Caco-2 (cell line): ENCODE measurements at regions not wholly inside any gene's neighbourhood (a gene's known extent, or its start where the extent isn't known, plus 50 kb on each side); places are given as distances from the start of the nearest gene placed in this dataset.

Source experiments
- BruUV-seq: library from RNA; stranded (reverse); fragments of 400-500 nt; replicated peaks from 2 replicates; lab custom pipeline; 2021; lab: Mats Ljungman, UMichigan
- CTCF ChIA-PET: fragments of 300-600 bp; sonication (Branson Sonifier 250); formaldehyde crosslinking; loops from one replicate; lab custom pipeline; 2022; ENCODE audit warnings: antibody characterized with exemption; lab: Charles Lee
- POLR2A ChIA-PET: fragments of 300-600 bp; sonication (Branson Sonifier 250); formaldehyde crosslinking; loops from one replicate; lab custom pipeline; 2022; ENCODE audit warnings: antibody characterized with exemption; lab: Charles Lee
- DNase-seq, 2 experiments: peaks; one replicate each; pipeline versions ENCODE4 v3.0.0 to v3.0.0-alpha.2; 2020 to 2022
- H3K27me3 ChIP-seq: replicated peaks from 2 replicates; pipeline ENCODE4 v1.6.0; 2011; ENCODE audit warnings: low read length; ENCODE audit not compliant: control insufficient read depth, insufficient read depth
- H3K36me3 ChIP-seq: 2 replicates; pipeline ENCODE4 v1.5.1; 2011; ENCODE audit warnings: low read length; ENCODE audit not compliant: control insufficient read depth, insufficient read depth
- H3K4me1 ChIP-seq: fragments of 250-450 bp; sonication (Bioruptor Pico); 2 replicates; pipeline ENCODE4 v1.5.1; 2020; ENCODE audit warnings: mild to moderate bottlenecking
- H3K4me3 ChIP-seq: 2 replicates; pipeline ENCODE4 v1.5.1; 2011; ENCODE audit warnings: low read depth, mild to moderate bottlenecking, control low read depth, low read length
- H3K9me3 ChIP-seq: fragments of 250-450 bp; sonication (Bioruptor Pico); 2 replicates; pipeline ENCODE4 v1.5.1; 2020; ENCODE audit warnings: mild to moderate bottlenecking, moderate library complexity
- H3K27ac Mint-ChIP-seq: one replicate; pipeline ENCODE4 v1.8.0; 2022; ENCODE audit warnings: mixed read lengths; ENCODE audit not compliant: unreplicated experiment
- H3K27me3 Mint-ChIP-seq: one replicate; pipeline ENCODE4 v1.8.0; 2022; ENCODE audit warnings: mixed read lengths; ENCODE audit not compliant: insufficient read depth, unreplicated experiment
- H3K36me3 Mint-ChIP-seq: one replicate; pipeline ENCODE4 v1.8.0; 2022; ENCODE audit warnings: mild to moderate bottlenecking, mixed read lengths; ENCODE audit not compliant: insufficient read depth, unreplicated experiment
- H3K4me1 Mint-ChIP-seq: one replicate; pipeline ENCODE4 v1.8.0; 2022; ENCODE audit warnings: low read depth, mixed read lengths; ENCODE audit not compliant: unreplicated experiment
- H3K4me3 Mint-ChIP-seq: one replicate; pipeline ENCODE4 v1.8.0; 2022; ENCODE audit warnings: mild to moderate bottlenecking, moderate library complexity, mixed read lengths; ENCODE audit not compliant: unreplicated experiment
- H3K9me3 Mint-ChIP-seq: one replicate; pipeline ENCODE4 v1.8.0; 2022; ENCODE audit warnings: mixed read lengths; ENCODE audit not compliant: unreplicated experiment
- intact Hi-C: fragments of 100-400 bp; cut with micrococcal nuclease; formaldehyde crosslinking; loops from one replicate; pipeline ENCODE4 v1.10.0; 2022; ENCODE audit not compliant: unreplicated experiment
- TF ChIP-seq, protein P1 (sequence below), 2 experiments: fragments of 200-600 bp in 1 of 2; IDR thresholded peaks; 1 replicate in 1 of 2; 2 replicates in 1 of 2; pipeline versions ENCODE4 v1.5.1 to v1.8.0; 2011 to 2022; ENCODE audit warnings: antibody characterized with exemption in 1 of 2, control low read depth in 1 of 2, inconsistent platforms in 1 of 2, low read depth in 1 of 2, low read length in 1 of 2, mild to moderate bottlenecking in 1 of 2, moderate library complexity in 1 of 2; ENCODE audit not compliant: insufficient read depth in 1 of 2, severe bottlenecking in 1 of 2, unreplicated experiment in 1 of 2

DNA sequence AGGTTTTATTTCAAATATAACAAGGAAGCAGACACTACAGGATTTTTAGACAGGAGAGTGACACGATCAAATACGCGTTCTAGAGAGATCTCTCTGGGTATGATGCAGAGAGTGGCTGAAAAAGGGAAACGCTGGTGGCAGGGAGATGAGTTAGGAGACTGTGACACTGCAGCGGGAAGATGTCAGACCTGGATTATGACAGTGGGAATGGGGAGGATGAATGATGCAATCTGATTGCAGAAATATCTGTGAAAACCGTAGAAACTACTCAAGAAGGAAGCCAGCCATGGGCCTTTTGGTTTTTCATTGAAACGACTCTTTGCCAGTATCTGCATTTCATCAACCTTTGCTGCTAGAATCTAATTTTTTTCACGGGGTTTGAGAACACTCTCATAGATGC is 157.9 kb downstream of the FAM43A start:
- Histone ChIP-seq H3K4me1 (peaks cover 7% of the 10 kb centered on the region; the same call in 1 of the 2 replicates), H3K9me3 (peaks cover 5% of the 10 kb centered on the region; the same call in 1 of the 2 replicates), H3K36me3 (no peaks in the 10 kb centered on the region), H3K27me3 (no peaks in the 10 kb centered on the region), H3K4me3 (no peak overlapping the region)
- BruUV-seq: no TSS peak
- intact Hi-C loops: no loop called here
- ChIA-PET POLR2A (no interaction called here), CTCF (no interaction called here)
- Mint-ChIP-seq H3K4me3 (no peak overlapping the region), H3K9me3 (no peaks in the 10 kb centered on the region), H3K36me3 (no peaks in the 10 kb centered on the region), H3K27me3 (no peaks in the 10 kb centered on the region), H3K4me1 (peaks cover 8% of the 10 kb centered on the region), H3K27ac (no peak overlapping the region)
- DNase-seq: no peak
- TF ChIP-seq, protein P1, sequence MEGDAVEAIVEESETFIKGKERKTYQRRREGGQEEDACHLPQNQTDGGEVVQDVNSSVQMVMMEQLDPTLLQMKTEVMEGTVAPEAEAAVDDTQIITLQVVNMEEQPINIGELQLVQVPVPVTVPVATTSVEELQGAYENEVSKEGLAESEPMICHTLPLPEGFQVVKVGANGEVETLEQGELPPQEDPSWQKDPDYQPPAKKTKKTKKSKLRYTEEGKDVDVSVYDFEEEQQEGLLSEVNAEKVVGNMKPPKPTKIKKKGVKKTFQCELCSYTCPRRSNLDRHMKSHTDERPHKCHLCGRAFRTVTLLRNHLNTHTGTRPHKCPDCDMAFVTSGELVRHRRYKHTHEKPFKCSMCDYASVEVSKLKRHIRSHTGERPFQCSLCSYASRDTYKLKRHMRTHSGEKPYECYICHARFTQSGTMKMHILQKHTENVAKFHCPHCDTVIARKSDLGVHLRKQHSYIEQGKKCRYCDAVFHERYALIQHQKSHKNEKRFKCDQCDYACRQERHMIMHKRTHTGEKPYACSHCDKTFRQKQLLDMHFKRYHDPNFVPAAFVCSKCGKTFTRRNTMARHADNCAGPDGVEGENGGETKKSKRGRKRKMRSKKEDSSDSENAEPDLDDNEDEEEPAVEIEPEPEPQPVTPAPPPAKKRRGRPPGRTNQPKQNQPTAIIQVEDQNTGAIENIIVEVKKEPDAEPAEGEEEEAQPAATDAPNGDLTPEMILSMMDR (IDR thresholded peaks at IDR 0.05; ENCODE audit: insufficient read depth in 1 of 2, low read depth in 1 of 2, low read length in 1 of 2, severe bottlenecking in 1 of 2, unreplicated experiment in 1 of 2): no peak

DNA sequence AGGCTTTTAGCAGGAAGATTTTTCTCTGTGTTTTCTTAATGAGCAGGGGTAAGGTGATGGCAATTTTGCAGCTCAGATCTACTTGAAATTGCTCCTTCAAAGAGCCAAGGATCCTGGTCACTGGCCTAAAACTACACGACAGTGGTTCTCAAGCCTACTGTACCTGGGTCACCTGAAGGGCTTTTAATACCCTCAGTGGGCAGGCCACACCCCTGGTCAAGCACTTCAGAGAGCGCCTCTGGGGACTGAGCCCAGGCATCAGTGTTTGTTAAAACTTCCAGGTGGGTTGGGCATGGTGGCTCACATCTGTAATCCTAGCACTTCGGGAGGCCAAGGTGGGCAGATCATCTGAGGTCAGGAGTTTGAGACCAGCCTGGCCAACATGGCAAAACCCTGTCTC is 158.4 kb downstream of the FAM43A start:
- BruUV-seq: no TSS peak
- no peaks in the 10 kb centered on the region for H3K27me3 Mint-ChIP-seq

DNA sequence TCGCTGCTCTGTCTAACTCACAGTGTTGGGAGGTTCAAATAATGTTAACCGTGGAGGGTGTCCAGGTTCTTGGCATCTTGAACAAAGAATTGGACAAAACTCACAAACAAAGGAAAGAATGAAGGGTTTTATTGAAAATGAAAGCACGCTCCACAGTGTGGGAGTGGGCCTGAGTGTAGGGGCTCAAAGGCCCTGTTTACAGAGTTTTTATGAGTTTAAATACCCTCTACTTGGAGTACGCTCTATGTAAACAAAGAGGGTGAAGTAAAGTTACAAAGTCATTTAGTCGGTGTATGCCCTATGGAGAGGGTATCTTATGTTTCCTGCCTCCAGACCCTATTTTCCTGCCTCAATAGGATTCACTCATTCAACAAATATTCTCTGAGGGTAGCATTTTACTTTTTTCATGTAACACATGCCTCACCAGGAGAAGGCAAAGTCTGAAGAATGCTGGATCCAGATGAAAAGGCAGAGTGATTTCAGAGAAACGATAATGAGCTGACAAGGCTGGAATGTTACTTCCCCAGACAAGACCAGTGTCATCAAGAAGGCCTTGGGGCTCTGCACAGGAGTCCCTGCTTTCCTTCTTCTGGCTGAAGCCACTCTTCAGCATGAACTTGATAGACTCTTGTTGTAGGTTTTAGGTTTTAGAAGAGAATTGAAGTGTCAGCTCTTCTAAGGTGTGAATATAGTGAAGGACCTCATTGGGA is 163.6 kb downstream of the FAM43A start:
- H3K9me3 Mint-ChIP-seq: no peaks in the 10 kb centered on the region
- peaks cover 17% of the 10 kb centered on the region for H3K4me1 Mint-ChIP-seq
- H3K4me3 Mint-ChIP-seq: no peak overlapping the region
- POLR2A ChIA-PET: interaction anchor here (0.6 kb wide), 1 partner anchor 542 kb away, joined by 3 read pairs; no protein-coding TSS in a partner anchor
- no peaks in the 10 kb centered on the region for H3K36me3 Mint-ChIP-seq
- H3K27me3 ChIP-seq: no peaks in the 10 kb centered on the region
- BruUV-seq: no TSS peak
- intact Hi-C loops: no loop called here
- TF ChIP-seq, protein P1 (IDR thresholded peaks at IDR 0.05; ENCODE audit: insufficient read depth in 1 of 2, low read depth in 1 of 2, low read length in 1 of 2, severe bottlenecking in 1 of 2, unreplicated experiment in 1 of 2): no peak
- no peaks in the 10 kb centered on the region for H3K27me3 Mint-ChIP-seq
- no peak overlapping the region for H3K4me3 ChIP-seq
- H3K27ac Mint-ChIP-seq: peak overlapping the region; percentile 17
- peaks cover 9% of the 10 kb centered on the region for H3K4me1 ChIP-seq
- DNase-seq: no peak
- CTCF ChIA-PET: no interaction called here
- no peaks in the 10 kb centered on the region for H3K36me3 ChIP-seq
- no peaks in the 10 kb centered on the region for H3K9me3 ChIP-seq

More for the DNA sequence above, 158.4 kb downstream of the FAM43A start:
- peaks cover 5% of the 10 kb centered on the region; the same call in 1 of the 2 replicates for H3K9me3 ChIP-seq
- ChIA-PET CTCF (no interaction called here), POLR2A (no interaction called here)
- intact Hi-C loops: no loop called here
- Mint-ChIP-seq H3K4me1 (peaks cover 11% of the 10 kb centered on the region), H3K36me3 (no peaks in the 10 kb centered on the region), H3K4me3 (no peak overlapping the region), H3K9me3 (no peaks in the 10 kb centered on the region), H3K27ac (no peak overlapping the region)
- no peaks in the 10 kb centered on the region for H3K27me3 ChIP-seq
- H3K36me3 ChIP-seq: no peaks in the 10 kb centered on the region
- TF ChIP-seq, protein P1 (IDR thresholded peaks at IDR 0.05; ENCODE audit: insufficient read depth in 1 of 2, low read depth in 1 of 2, low read length in 1 of 2, severe bottlenecking in 1 of 2, unreplicated experiment in 1 of 2): no peak
- H3K4me3 ChIP-seq: no peak overlapping the region
- no peak for DNase-seq
- peaks cover 8% of the 10 kb centered on the region for H3K4me1 ChIP-seq
